GM20000 (cell line): ENCODE measurements at regions not wholly inside any gene's neighbourhood (a gene's known extent, or its start where the extent isn't known, plus 50 kb on each side); places are given as distances from the start of the nearest gene placed in this dataset.

Experiments used
- DNase-seq: peaks from one replicate; pipeline ENCODE4 v3.0.0; 2012; ENCODE audit warnings: low spot score
- TF ChIP-seq, protein P1 (sequence below): IDR thresholded peaks from 2 replicates; pipeline ENCODE4 v1.5.1; 2012; ENCODE audit warnings: mild to moderate bottlenecking, control low read depth; ENCODE audit errors: extremely low read depth, missing control alignments

DNA sequence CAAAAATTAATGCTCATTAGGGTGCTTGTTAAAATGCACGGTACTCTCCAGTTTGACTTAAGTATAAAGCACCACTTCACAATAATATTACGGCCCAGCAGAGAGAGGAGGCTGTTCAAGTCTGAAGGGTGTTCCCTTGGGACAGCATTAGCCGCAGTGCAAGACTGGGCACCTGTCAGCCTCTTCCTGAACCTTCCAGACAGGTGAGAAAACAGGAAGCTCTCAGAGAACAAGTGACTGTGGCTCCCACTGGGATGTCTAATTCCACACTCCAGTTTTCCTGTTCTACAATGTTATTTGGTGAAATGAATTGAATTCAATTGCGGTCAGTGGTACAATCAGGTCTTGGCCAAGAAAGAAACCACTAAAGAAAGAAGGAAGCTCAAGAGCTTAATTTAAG is 414.4 kb downstream of the SMARCA1 start:
- TF ChIP-seq, protein P1, sequence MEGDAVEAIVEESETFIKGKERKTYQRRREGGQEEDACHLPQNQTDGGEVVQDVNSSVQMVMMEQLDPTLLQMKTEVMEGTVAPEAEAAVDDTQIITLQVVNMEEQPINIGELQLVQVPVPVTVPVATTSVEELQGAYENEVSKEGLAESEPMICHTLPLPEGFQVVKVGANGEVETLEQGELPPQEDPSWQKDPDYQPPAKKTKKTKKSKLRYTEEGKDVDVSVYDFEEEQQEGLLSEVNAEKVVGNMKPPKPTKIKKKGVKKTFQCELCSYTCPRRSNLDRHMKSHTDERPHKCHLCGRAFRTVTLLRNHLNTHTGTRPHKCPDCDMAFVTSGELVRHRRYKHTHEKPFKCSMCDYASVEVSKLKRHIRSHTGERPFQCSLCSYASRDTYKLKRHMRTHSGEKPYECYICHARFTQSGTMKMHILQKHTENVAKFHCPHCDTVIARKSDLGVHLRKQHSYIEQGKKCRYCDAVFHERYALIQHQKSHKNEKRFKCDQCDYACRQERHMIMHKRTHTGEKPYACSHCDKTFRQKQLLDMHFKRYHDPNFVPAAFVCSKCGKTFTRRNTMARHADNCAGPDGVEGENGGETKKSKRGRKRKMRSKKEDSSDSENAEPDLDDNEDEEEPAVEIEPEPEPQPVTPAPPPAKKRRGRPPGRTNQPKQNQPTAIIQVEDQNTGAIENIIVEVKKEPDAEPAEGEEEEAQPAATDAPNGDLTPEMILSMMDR, result no peak
- no peak for DNase-seq

DNA sequence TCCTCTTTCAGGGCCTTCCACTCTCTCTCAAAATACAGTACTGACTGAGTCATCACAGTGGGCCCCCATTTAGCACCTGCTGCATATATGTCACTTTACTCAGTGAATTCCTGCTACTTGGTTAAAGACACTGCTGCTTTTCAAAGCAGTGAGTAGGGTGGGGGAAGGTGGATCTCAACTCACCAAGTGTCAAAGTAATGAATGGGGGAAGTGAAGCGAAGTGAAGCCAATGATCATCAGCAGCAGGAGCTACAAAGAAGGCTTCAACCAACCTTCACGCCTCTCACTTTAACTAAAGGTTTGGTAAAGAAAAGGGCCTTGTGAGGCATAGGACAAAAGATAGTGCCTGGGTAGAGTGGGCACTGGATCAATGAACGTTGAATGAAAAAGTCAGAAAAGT is 424.1 kb downstream of the SMARCA1 start:
- TF ChIP-seq, protein P1, result no peak
- DNase-seq, result no peak

DNA sequence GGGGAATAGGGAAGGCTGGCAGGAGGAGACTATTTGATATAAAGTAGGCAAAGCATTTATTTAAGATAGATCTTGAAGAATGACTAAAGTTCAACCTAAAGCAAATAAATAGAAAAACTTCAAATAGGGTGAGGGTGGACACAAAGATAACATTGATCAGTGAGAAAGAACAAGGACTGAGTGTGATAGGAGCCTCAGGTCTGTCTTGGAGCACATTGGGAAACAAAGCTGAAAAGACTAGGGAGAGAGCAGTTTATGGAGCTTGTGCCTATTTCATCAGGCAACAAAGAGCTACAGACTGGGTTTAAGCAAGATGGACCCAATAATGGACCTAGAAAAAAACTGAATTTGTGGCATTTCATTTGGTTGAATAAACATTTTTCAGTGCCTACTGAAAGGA is 425.6 kb downstream of the SMARCA1 start:
- TF ChIP-seq, protein P1, result no peak
- no peak for DNase-seq

DNA sequence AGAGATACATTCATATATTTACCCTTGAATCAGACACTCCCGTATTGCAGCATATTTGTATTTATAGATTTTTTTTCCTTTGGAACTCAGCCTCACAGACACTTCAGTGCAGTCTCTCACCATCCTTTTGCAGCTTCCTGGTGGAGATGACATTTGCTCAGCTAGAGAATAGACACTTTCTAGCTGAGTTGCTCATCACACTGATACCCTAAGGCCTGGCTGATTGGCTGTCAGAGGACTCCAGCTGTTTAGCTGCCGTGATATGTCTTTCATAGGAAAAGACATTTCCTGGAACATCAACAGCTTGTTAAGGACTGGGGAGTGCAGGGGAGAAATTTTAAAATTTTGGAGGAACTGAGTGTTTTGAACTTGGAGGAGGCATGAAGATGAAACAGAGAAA is 429.6 kb downstream of the SMARCA1 start:
- no peak for DNase-seq
- TF ChIP-seq, protein P1, result no peak

DNA sequence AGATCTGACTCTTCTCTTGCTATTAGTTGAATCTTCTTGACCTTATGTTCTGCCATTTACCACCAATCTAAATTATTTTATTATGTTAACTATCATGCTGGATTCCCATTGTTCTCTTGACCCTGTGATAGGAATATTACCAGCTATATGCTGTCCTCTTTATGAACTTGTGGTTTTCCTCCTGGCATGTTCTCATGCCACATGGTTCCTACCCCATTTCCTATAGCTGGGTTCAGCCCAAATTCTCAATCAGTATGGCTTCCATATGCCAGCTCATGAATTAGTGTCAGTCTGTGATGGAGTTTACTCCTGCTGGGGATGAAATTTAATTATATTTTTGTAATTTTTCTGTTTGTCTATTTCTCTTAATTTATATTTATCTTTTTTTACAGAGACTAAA is 430.5 kb downstream of the SMARCA1 start:
- TF ChIP-seq, protein P1, result no peak
- no peak for DNase-seq

DNA sequence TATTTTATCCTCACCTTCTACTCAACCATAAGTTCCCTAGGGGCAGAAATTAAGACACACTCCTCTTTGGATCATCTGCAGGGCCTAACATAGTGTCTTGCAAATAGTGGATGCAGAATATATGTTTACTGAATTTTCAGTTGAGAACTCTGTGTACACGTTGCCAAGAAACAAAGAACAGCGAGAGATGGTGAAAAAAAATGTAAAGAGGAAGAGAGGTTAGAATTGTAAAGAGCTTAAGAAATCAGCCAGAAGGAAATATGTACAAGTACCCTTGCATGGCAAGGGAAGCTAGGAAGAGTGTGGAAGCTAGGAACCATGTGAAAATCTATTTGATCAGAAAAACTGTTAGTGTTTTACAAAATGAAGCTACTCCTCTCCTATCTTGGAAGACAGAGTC is 431.0 kb downstream of the SMARCA1 start:
- no peak for DNase-seq
- TF ChIP-seq, protein P1, result no peak

DNA sequence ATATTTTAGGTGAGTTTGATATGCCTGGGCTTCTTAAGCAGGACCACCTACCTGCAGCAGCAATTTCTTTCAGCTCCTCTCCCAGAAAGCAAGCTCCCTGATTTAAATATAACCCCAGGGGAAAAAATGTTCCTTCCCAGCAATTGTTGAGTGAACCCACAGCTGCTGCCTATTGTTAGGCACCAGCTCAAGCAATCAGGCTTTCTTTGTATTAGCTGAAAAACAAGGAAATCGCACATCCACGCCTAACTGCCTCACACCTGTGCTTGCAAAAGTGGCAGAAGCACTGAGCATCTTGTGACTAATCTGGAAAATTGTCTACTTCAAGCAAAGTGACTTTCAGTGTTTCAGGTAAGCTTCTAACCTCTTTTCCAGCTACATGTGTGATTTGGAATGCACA is 432.2 kb downstream of the SMARCA1 start:
- no peak for DNase-seq
- TF ChIP-seq, protein P1, result no peak
